Retinal pigment epithelial cell (primary cell): ENCODE measurements at regions not wholly inside any gene's neighbourhood (a gene's known extent, or its start where the extent isn't known, plus 50 kb on each side); places are given as distances from the start of the nearest gene placed in this dataset.
"Not testable (repeated sequence)": the region's sequence is repeated elsewhere in the genome, so short reads cannot be mapped to it uniquely, and the experiment has no call there.

Experiments
- DNase-seq: peaks from one replicate; pipeline ENCODE4 v3.0.0-alpha.2; 2010; ENCODE audit warnings: low read depth
- H3K4me3 ChIP-seq: 2 replicates; pipeline ENCODE4 v1.5.1; 2011; ENCODE audit warnings: mild to moderate bottlenecking, low read length, control low read depth, moderate library complexity
- TF ChIP-seq, protein P1 (sequence below): conservative IDR thresholded peaks from 2 replicates; pipeline ENCODE4 v1.5.1; 2011; ENCODE audit warnings: low read depth, low read length, control low read depth, inconsistent platforms

DNA sequence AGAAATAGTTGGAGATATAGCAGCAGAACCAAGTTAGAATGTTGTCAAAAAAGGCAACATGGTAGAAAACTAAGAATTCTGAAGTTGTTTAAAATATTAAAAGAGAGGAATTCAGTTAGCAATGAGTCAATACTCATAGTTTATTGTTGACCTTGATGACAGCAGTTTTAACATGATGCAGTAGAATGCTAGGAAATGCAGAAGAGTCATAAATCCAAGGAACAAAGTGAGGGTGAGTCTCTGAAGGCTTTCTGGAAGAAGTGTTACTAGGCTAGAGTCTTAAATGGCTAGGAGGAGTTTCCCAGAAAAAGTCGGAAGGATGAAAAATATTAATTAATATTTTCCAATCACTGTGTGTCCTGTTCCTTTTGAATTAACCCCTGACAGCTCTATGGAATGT, 807.3 kb downstream of the TSN start:
- TF ChIP-seq, protein P1, sequence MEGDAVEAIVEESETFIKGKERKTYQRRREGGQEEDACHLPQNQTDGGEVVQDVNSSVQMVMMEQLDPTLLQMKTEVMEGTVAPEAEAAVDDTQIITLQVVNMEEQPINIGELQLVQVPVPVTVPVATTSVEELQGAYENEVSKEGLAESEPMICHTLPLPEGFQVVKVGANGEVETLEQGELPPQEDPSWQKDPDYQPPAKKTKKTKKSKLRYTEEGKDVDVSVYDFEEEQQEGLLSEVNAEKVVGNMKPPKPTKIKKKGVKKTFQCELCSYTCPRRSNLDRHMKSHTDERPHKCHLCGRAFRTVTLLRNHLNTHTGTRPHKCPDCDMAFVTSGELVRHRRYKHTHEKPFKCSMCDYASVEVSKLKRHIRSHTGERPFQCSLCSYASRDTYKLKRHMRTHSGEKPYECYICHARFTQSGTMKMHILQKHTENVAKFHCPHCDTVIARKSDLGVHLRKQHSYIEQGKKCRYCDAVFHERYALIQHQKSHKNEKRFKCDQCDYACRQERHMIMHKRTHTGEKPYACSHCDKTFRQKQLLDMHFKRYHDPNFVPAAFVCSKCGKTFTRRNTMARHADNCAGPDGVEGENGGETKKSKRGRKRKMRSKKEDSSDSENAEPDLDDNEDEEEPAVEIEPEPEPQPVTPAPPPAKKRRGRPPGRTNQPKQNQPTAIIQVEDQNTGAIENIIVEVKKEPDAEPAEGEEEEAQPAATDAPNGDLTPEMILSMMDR = no peak
- no peak overlapping the region for H3K4me3 ChIP-seq
- DNase-seq = no peak

DNA sequence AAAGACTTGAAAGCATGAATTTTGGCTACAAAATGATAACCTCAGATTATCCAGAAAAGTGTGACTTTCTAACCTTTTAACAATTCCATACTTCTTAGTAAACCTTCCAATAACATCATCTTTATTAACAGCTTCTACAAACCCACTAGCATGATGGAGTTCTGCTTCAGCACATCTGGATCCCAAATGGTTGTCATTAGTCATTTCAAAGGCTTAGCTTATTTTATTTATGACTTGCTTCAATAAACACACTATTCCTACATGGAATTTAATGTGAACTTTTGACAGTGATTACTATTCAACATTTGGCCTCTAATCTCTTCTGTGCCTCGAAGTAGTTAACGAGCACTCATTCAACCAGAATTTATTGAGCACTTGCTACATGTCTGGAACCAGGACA, 808.3 kb downstream of the TSN start:
- TF ChIP-seq, protein P1 = no peak
- H3K4me3 ChIP-seq = no peak overlapping the region
- DNase-seq = no peak

DNA sequence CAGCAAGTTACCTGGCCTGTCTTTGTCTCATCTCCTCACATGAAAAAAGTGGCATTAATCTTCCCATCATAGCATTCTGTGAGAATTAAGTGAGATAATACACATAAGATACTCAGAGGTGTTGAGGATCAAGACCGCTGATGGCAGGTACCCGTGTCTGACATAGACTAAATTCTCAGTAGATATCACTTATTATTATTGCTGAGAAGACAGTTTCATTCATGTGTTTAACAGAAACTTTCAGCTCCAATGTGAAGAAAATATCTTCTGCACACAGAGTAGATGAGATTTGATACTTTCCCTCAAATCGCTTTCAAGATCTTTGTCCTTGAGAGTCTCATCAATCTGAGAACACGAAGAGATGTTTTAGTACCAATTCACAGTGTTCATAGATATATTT, 809.4 kb downstream of the TSN start:
- DNase-seq = no peak
- TF ChIP-seq, protein P1 = no peak
- no peak overlapping the region for H3K4me3 ChIP-seq

DNA sequence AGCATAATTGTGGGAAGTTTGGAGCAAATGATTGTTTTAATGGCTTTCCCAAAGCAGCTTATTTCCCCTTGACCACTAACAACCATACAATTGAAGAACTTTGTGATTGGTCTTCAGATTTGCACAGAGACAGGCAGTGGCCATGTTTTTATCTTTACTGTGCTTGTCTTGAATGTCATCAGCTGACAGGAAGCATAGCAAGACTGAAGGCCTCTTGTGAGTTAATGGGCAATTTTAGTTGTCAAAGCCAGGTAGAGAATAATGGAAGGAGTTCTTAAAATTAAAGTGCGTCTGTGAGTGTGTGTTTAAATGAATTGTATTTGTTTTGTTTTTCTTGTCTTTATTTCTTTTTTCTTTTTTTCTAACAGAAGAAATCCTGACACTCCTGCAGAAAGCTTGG, 809.9 kb downstream of the TSN start:
- TF ChIP-seq, protein P1 = no peak
- no peak overlapping the region for H3K4me3 ChIP-seq
- DNase-seq = no peak

DNA sequence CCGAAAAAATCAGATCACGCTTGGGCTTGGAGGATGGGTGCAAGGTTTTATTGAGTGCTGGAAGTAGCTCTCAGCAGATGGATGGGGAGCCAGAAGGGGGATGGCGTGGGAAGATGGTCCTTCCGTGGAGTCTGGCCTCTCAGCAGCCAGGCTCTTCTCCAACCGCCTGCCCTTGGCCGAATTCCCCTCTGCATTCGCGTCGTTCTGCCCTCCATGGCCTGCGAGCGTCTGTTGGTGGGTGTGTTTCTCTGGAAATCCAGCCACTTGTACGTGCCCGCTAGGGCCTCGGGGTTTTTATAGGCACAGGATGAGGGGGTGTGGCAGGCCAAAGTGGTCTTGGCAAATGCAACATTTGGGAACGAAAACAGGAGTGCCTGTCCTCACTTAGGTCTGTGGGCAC, 815.2 kb downstream of the TSN start:
- H3K4me3 ChIP-seq = no peak overlapping the region
- no peak for DNase-seq
- TF ChIP-seq, protein P1 = no peak

DNA sequence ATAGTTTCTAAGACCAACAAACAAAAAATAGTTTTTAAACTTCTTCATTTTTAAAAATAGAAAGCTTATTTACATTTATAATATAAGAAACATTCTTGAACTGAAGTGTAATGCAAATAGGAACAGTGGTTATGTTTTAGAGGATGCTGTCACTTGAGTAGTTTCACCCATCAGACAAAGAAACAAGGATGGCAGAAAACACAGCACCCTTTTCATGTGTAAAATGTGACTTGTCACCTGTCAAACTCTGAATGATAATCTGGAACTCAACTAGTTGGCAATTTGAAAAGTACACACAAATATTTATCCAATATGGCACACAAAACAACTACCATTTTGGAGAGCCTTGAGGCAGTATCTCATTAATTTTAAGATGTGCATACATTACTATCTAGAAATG, 816.0 kb downstream of the TSN start:
- not testable (repeated sequence) for DNase-seq

DNA sequence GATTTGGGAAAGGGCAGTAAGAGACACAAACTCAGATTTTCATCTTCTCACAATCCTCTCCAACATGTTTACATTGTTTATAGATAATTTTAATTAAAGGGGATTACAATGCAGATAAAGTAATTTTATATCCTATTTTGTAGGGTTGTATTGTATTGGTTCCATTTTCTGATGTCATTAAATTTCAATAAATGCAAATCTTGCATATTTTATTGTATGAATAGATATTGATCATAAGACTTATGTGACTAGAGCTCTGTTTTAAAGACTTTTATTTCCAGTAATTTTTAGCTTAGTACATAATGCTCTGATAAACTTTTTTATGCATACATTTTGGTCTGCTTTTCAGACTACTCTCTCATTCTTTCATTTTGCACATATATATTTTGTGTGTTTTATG, 819.6 kb downstream of the TSN start:
- TF ChIP-seq, protein P1 = no peak
- DNase-seq = no peak

More for the DNA sequence above, 816.0 kb downstream of the TSN start:
- not testable (repeated sequence) for H3K4me3 ChIP-seq

More for the DNA sequence above, 819.6 kb downstream of the TSN start:
- H3K4me3 ChIP-seq = no peak overlapping the region
